Neuronal stem cell (in vitro differentiated cells): ENCODE measurements at regions not wholly inside any gene's neighbourhood (a gene's known extent, or its start where the extent isn't known, plus 50 kb on each side); places are given as distances from the start of the nearest gene placed in this dataset.

ENCODE experiments used
- DNase-seq: peaks from one replicate; pipeline ENCODE4 v3.0.0-alpha.2; 2013; ENCODE audit warnings: low spot score
- H2AFZ ChIP-seq: one replicate; pipeline ENCODE4 v1.6.1; 2013; ENCODE audit warnings: mild to moderate bottlenecking, low read length, inconsistent platforms
- H2AK5ac ChIP-seq: 2 replicates; pipeline ENCODE4 v1.6.1; 2013; ENCODE audit warnings: low read depth, mild to moderate bottlenecking, inconsistent platforms, low read length, moderate library complexity, mixed read lengths
- H2BK120ac ChIP-seq: 2 replicates; pipeline ENCODE4 v1.6.1; 2013; ENCODE audit warnings: low read depth, mild to moderate bottlenecking, inconsistent platforms, low read length, moderate library complexity, mixed read lengths
- H2BK12ac ChIP-seq: one replicate; pipeline ENCODE4 v1.6.1; 2013; ENCODE audit warnings: low read length, inconsistent platforms
- H2BK15ac ChIP-seq: 2 replicates; pipeline ENCODE4 v1.6.1; 2013; ENCODE audit warnings: mild to moderate bottlenecking, low read length, inconsistent platforms, mixed read lengths
- H2BK5ac ChIP-seq: one replicate; pipeline ENCODE4 v1.6.1; 2013; ENCODE audit warnings: inconsistent platforms, mild to moderate bottlenecking, low read length, moderate library complexity
- H3K14ac ChIP-seq: one replicate; pipeline ENCODE4 v1.6.1; 2013; ENCODE audit warnings: low read length, inconsistent platforms
- H3K18ac ChIP-seq: 2 replicates; pipeline ENCODE4 v1.6.1; 2013; ENCODE audit warnings: low read length, inconsistent platforms
- H3K23ac ChIP-seq: 2 replicates; pipeline ENCODE4 v1.6.1; 2013; ENCODE audit warnings: low read depth, mild to moderate bottlenecking, mixed read lengths, low read length, inconsistent platforms; ENCODE audit not compliant: poor library complexity
- H3K27ac ChIP-seq: replicated peaks from 3 replicates; pipeline ENCODE4 v1.5.1; 2013; ENCODE audit warnings: low read length, inconsistent platforms
- H3K27me3 ChIP-seq, 3 experiments: 2 replicates each; pipeline ENCODE4 v1.6.1; 2013; ENCODE audit warnings: low read length in 3 of 3, mild to moderate bottlenecking in 2 of 3, inconsistent platforms in 1 of 3, low read depth in 1 of 3, mixed read lengths in 1 of 3, moderate library complexity in 1 of 3; ENCODE audit not compliant: control insufficient read depth in 3 of 3, insufficient read depth in 3 of 3
- H3K36me3 ChIP-seq, 2 donors: replicated peaks in 1 of 2; 2 replicates each; pipeline ENCODE4 v1.6.1; 2013; ENCODE audit warnings: low read length in 2 of 2; ENCODE audit not compliant: control insufficient read depth in 2 of 2, insufficient read depth in 2 of 2
- H3K4ac ChIP-seq: 2 replicates; pipeline ENCODE4 v1.6.1; 2013; ENCODE audit warnings: inconsistent platforms, mild to moderate bottlenecking, low read length, moderate library complexity
- H3K4me1 ChIP-seq, 2 donors: 1 replicate in 1 of 2; 2 replicates in 1 of 2; pipeline ENCODE4 v1.6.1; 2013; ENCODE audit warnings: low read length in 2 of 2, low read depth in 1 of 2; ENCODE audit not compliant: control insufficient read depth in 2 of 2, insufficient read depth in 1 of 2
- H3K4me2 ChIP-seq: one replicate; pipeline ENCODE4 v1.6.1; 2013; ENCODE audit warnings: mild to moderate bottlenecking, low read length, inconsistent platforms; ENCODE audit not compliant: insufficient read depth, poor library complexity, severe bottlenecking
- H3K4me3 ChIP-seq, 2 donors: 2 replicates each; pipeline ENCODE4 v1.5.1; 2013; ENCODE audit warnings: low read length in 2 of 2, mild to moderate bottlenecking in 2 of 2, inconsistent platforms in 1 of 2, moderate library complexity in 1 of 2
- H3K79me1 ChIP-seq: one replicate; pipeline ENCODE4 v1.6.1; 2013; ENCODE audit warnings: low read depth, mild to moderate bottlenecking, inconsistent platforms, low read length, moderate library complexity
- H3K9ac ChIP-seq: one replicate; pipeline ENCODE4 v1.6.1; 2013; ENCODE audit warnings: mild to moderate bottlenecking, low read depth, low read length, inconsistent platforms; ENCODE audit not compliant: poor library complexity
- H3K9me3 ChIP-seq, 2 donors: replicated peaks in 1 of 2; 2 replicates each; pipeline versions ENCODE3 to v1.6.1; 2013; ENCODE audit warnings: low read length in 2 of 2, mild to moderate bottlenecking in 2 of 2, inconsistent platforms in 1 of 2, low read depth in 1 of 2, mixed read lengths in 1 of 2, moderate library complexity in 1 of 2; ENCODE audit not compliant: control insufficient read depth in 2 of 2, insufficient read depth in 1 of 2
- H4K8ac ChIP-seq: one replicate; pipeline ENCODE4 v1.6.1; 2013; ENCODE audit warnings: low read depth, mild to moderate bottlenecking, inconsistent platforms, low read length, moderate library complexity
- H4K91ac ChIP-seq: one replicate; pipeline ENCODE4 v1.6.1; 2013; ENCODE audit warnings: low read length, low read depth, mild to moderate bottlenecking, inconsistent platforms; ENCODE audit not compliant: poor library complexity
- whole genome bisulfite sequencing, 2 donors: extraction: QIAGEN DNeasy Blood & Tissue Kit; methylation state at CpG; one replicate each; pipeline ENCODE4 v1.1.7; 2013; ENCODE audit warnings: missing lambda C conversion rate in 2 of 2, mixed read lengths in 1 of 2; ENCODE audit not compliant: insufficient read length in 2 of 2, insufficient replicate concordance in 1 of 2; ENCODE audit errors: extremely low coverage in 2 of 2; 5-methylcytosine and 5-hydroxymethylcytosine counted together

DNA sequence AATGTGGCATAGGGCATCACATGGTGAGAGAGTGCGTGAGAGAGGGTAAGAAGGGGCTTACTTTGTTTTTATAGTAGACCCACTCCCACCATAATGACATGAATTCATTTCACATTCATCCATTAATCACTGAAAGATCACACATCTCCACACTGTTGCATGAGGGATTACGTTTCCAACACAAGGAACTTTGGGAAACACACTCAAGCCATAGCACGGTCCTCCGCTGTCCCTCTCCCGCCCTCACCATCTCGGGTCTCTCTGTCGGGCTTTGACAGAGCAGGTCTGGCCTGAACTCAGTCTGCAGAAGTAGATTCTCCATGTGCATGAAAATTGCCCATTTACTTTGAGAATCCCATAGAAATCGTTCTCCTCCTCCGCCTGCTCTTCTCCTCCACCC lies 312.2 kb downstream of the MATN1 start:
- DNase-seq = no peak
- no peak overlapping the region for H3K14ac ChIP-seq
- no peak overlapping the region for H2AK5ac ChIP-seq
- H3K18ac ChIP-seq = no peak overlapping the region
- no peak overlapping the region for H2AFZ ChIP-seq
- H3K9ac ChIP-seq = no peak overlapping the region
- no peak overlapping the region for H3K27ac ChIP-seq
- H3K23ac ChIP-seq = no peak overlapping the region
- no peak overlapping the region for H3K4me3 ChIP-seq
- H2BK5ac ChIP-seq = no peak overlapping the region
- H4K91ac ChIP-seq = no peak overlapping the region
- H3K9me3 ChIP-seq = no peaks in the 10 kb centered on the region
- no peak overlapping the region for H3K4me2 ChIP-seq
- H2BK15ac ChIP-seq = no peak overlapping the region
- no peaks in the 10 kb centered on the region for H3K79me1 ChIP-seq
- H3K27me3 ChIP-seq = no peaks in the 10 kb centered on the region
- no peak overlapping the region for H2BK12ac ChIP-seq
- no peaks in the 10 kb centered on the region for H3K36me3 ChIP-seq
- no CpG with 5 or more reads among the region's 9 CpGs for WGBS, 2 donors
- no peak overlapping the region for H3K4ac ChIP-seq
- no peak overlapping the region for H2BK120ac ChIP-seq
- no peak overlapping the region for H4K8ac ChIP-seq
- peaks cover 0 to 13% of the 10 kb centered on the region in 2 donors for H3K4me1 ChIP-seq

DNA sequence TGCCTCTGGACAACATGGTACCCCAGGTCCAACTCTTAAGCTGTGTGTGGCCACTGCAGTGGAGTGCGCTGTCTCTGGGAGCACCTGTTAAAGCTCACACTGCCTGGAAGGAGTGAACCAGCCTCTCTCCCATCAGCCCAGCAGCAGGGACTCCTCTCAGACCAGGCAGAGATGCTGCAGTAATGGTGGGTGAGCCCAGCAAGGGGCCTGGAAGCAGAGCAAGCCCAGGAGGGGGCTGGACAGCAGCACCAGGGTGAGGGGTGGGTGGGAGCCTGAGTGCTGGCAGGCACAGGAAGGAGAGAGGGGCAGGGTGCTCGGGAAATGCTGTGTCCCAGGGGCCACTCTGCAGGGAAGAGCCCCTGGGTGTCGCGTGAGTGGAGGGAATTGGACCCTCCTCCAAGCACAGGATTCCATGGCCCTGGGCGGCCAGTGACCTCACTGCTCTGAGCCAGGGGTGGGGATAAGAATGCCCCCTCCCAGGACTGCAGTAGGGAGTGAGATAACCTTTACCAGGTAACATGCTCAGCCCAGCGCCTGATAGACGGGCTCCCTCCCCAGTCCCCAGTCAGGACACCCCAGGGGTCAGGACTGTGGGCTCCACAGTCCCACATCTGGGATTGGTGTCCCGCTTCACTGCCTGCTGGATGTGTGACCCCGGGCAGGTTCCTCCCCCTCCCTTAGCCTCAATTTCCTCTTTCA lies 313.1 kb downstream of the MATN1 start:
- peak overlapping the region; percentile 40 for H3K18ac ChIP-seq
- no peak for DNase-seq

DNA sequence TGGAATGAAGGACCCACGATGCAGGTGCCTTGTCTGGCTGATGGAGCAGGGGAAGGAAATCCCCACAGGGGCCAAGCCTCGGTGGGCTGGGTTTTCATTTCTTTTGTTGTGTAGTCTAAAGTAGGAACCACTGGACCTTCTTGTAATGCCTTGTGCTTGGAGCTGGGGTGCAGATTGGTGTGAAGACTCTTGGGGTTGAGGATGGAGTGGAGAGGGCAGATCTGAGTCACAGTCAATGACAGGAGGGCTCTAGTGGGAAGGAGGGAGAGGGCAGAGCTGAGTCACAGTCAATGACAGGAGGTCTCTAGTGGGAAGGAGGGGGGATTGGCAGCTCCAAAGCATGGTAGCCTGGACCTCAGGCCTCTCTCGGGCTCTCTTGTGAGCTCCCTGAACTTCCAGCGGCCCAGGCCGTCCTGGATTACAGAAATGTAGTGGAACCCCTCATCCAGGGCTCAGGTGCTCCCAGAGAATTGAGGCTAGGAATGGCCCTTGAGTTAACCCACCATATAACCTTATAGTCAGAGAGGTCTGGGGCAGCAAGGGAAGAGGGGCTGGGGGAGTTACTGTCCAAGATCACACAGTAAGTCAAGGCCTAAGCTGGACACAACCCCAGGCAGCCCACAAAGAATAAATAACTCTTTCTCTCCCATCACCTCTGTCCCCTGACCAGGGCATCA lies 313.8 kb downstream of the MATN1 start:
- H2BK120ac ChIP-seq = no peak overlapping the region
- H3K9ac ChIP-seq = no peak overlapping the region
- peak overlapping the region; percentile 24 for H2AK5ac ChIP-seq
- H2BK12ac ChIP-seq = no peak overlapping the region
- no peak overlapping the region for H2AFZ ChIP-seq
- H3K14ac ChIP-seq = no peak overlapping the region
- H3K4me1 ChIP-seq = peaks cover 0 to 13% of the 10 kb centered on the region in 2 donors
- H3K36me3 ChIP-seq = no peaks in the 10 kb centered on the region
- no peak overlapping the region for H3K4ac ChIP-seq
- H3K4me2 ChIP-seq = no peak overlapping the region
- H3K79me1 ChIP-seq = no peaks in the 10 kb centered on the region
- H3K27me3 ChIP-seq = peaks cover 0 to 5% (median 0%) of the 10 kb centered on the region in 3 experiments
- no peak overlapping the region for H3K27ac ChIP-seq
- DNase-seq = no peak
- no peak overlapping the region for H4K91ac ChIP-seq
- H4K8ac ChIP-seq = no peak overlapping the region
- H3K4me3 ChIP-seq = no peak overlapping the region
- H2BK15ac ChIP-seq = no peak overlapping the region
- no CpG with 5 or more reads among the region's 5 CpGs for WGBS, 2 donors
- peak overlapping the region; percentile 9 for H3K18ac ChIP-seq
- no peaks in the 10 kb centered on the region for H3K9me3 ChIP-seq
- H3K23ac ChIP-seq = no peak overlapping the region
- H2BK5ac ChIP-seq = no peak overlapping the region

More for the DNA sequence above, 313.1 kb downstream of the MATN1 start:
- H2BK120ac ChIP-seq = no peak overlapping the region
- H2BK12ac ChIP-seq = no peak overlapping the region
- H3K4me3 ChIP-seq = no peak overlapping the region
- H3K9ac ChIP-seq = no peak overlapping the region
- no peak overlapping the region for H2AFZ ChIP-seq
- no peak overlapping the region for H2BK15ac ChIP-seq
- H3K4me1 ChIP-seq = peaks cover 0 to 13% of the 10 kb centered on the region in 2 donors
- no peaks in the 10 kb centered on the region for H3K9me3 ChIP-seq
- H3K4me2 ChIP-seq = no peak overlapping the region
- H3K23ac ChIP-seq = no peak overlapping the region
- peak overlapping the region; percentile 24 for H2AK5ac ChIP-seq
- no CpG with 5 or more reads among the region's 9 CpGs for WGBS, 2 donors
- no peaks in the 10 kb centered on the region for H3K27me3 ChIP-seq
- no peak overlapping the region for H2BK5ac ChIP-seq
- no peak overlapping the region for H3K4ac ChIP-seq
- H4K8ac ChIP-seq = no peak overlapping the region
- H4K91ac ChIP-seq = no peak overlapping the region
- H3K27ac ChIP-seq = no peak overlapping the region
- H3K36me3 ChIP-seq = no peaks in the 10 kb centered on the region
- H3K79me1 ChIP-seq = no peaks in the 10 kb centered on the region
- H3K14ac ChIP-seq = no peak overlapping the region

DNA sequence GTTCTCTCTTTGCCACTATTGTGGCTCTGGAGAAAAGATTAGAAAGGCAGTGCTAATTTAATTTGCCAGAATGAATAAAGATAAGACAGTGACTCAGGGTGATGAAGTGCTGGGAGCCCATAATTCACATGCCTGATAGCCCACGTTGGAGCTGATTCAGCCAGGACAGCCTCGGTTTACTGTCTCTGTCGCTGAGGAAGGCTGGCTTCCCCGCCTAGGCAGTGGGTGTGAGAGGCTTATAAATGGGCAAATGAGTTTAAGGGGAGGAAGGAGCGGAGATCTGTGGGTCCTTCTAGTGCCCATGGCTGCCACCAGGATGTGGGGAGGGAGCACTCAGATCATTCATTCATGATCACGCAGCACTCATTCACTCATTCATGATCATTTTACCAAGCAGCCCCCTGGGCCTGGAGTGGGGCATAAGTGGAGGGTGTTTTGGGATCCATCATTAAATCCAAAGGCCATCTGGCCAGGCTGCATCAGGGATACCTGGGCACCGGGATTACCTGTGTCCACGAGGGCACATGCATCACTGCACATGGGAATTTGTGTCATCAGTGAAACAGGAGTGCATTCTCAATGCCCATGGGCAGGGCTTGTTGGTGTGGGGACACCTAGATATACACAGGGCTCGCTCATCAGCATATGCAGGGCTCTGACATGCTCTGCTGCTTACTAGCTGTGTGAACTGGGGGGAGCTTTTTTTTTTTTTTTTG lies 315.4 kb downstream of the MATN1 start:
- no peak overlapping the region for H2BK120ac ChIP-seq
- no peaks in the 10 kb centered on the region for H3K36me3 ChIP-seq
- no peak overlapping the region for H2BK15ac ChIP-seq
- H3K27ac ChIP-seq = no peak overlapping the region
- H3K79me1 ChIP-seq = no peaks in the 10 kb centered on the region
- no peak overlapping the region for H2AK5ac ChIP-seq
- H3K23ac ChIP-seq = no peak overlapping the region
- H4K8ac ChIP-seq = no peak overlapping the region
- no peak for DNase-seq
- no peak overlapping the region for H4K91ac ChIP-seq
- H3K4ac ChIP-seq = no peak overlapping the region
- no peak overlapping the region for H3K18ac ChIP-seq
- peak overlapping the region; percentile 26 for H2BK12ac ChIP-seq
- peaks cover 0 to 12% (median 0%) of the 10 kb centered on the region in 3 experiments for H3K27me3 ChIP-seq
- H2BK5ac ChIP-seq = no peak overlapping the region
- peak overlapping the region in 1 of 2 donors; percentile 47 for H3K4me3 ChIP-seq
- H3K9me3 ChIP-seq = no peaks in the 10 kb centered on the region
- WGBS, 2 donors = no CpG with 5 or more reads among the region's 9 CpGs
- peaks cover 0 to 20% of the 10 kb centered on the region in 2 donors for H3K4me1 ChIP-seq
- H2AFZ ChIP-seq = no peak overlapping the region
- H3K4me2 ChIP-seq = no peak overlapping the region
- H3K9ac ChIP-seq = no peak overlapping the region
- H3K14ac ChIP-seq = no peak overlapping the region
